Occipital lobe (tissue), 1 donor: ENCODE measurements at regions not wholly inside any gene's neighbourhood (a gene's known extent, or its start where the extent isn't known, plus 50 kb on each side); places are given as distances from the start of the nearest gene placed in this dataset.

ENCODE experiments used
- DNase-seq: peaks from one replicate; lab custom pipeline; 2025; lab: John Stamatoyannopoulos, UW

- no peak for DNase-seq
Measured at GRCh38 chr1:68331117-68331865, 99.0 kb upstream of the WLS start.

- DNase-seq = no peak
Measured at GRCh38 chr1:68330391-68330790, 98.1 kb upstream of the WLS start.

GRCh38 chr1:68329096-68329835 is 96.9 kb upstream of the WLS start:
- DNase-seq = no peak

- DNase-seq = no peak
Measured at GRCh38 chr1:68328490-68328889, 96.2 kb upstream of the WLS start.

GRCh38 chr1:68327414-68327813 is 95.1 kb upstream of the WLS start:
- no peak for DNase-seq

- DNase-seq = no peak
Measured at GRCh38 chr1:68326481-68326880, 94.2 kb upstream of the WLS start.

- DNase-seq = no peak
Measured at GRCh38 chr1:68324316-68324715, 92.0 kb upstream of the WLS start.

GRCh38 chr1:68322837-68323687 is 90.7 kb upstream of the WLS start:
- DNase-seq = no peak

GRCh38 chr1:68322096-68322495 is 89.8 kb upstream of the WLS start:
- DNase-seq = no peak

- DNase-seq = no peak
Measured at GRCh38 chr1:68321084-68321685, 88.9 kb upstream of the WLS start.

GRCh38 chr1:68320349-68320748 is 88.0 kb upstream of the WLS start:
- no peak for DNase-seq

GRCh38 chr1:68319907-68320306 is 87.6 kb upstream of the WLS start:
- DNase-seq = no peak

GRCh38 chr1:68317543-68317942 is 85.2 kb upstream of the WLS start:
- no peak for DNase-seq

- DNase-seq = no peak
Measured at GRCh38 chr1:68314151-68314780, 81.9 kb upstream of the WLS start.

- no peak for DNase-seq
Measured at GRCh38 chr1:68313735-68314134, 81.4 kb upstream of the WLS start.

GRCh38 chr1:68308034-68308433 is 75.7 kb upstream of the WLS start:
- no peak for DNase-seq

- DNase-seq = no peak
Measured at GRCh38 chr1:68307378-68307787, 75.1 kb upstream of the WLS start.

GRCh38 chr1:68301471-68302001 is 69.2 kb upstream of the WLS start:
- DNase-seq = no peak

GRCh38 chr1:68294367-68295066 is 62.2 kb upstream of the WLS start:
- DNase-seq = no peak

GRCh38 chr1:68293609-68294366 is 61.5 kb upstream of the WLS start:
- peak; percentile 16 for DNase-seq
